Gastrocnemius medialis (tissue), 4 donors: ENCODE measurements at regions not wholly inside any gene's neighbourhood (a gene's known extent, or its start where the extent isn't known, plus 50 kb on each side); places are given as distances from the start of the nearest gene placed in this dataset.

Experiments
- POLR2A ChIP-seq, 2 donors: fragments of 450-650 bp; IDR thresholded peaks; one replicate each; pipeline ENCODE4 v1.6.1; 2017; ENCODE audit warnings: antibody characterized with exemption in 2 of 2, mild to moderate bottlenecking in 2 of 2, moderate library complexity in 2 of 2
- TF ChIP-seq, protein P1 (sequence below), 5 experiments: fragments of 450-650 bp in 3 of 5; fragments of 200-600 bp in 2 of 5; sonication (generic) in 2 of 5; IDR thresholded peaks in 4 of 5; conservative IDR thresholded peaks in 1 of 5; 1 replicate in 4 of 5; 2 replicates in 1 of 5; pipeline ENCODE4 v1.5.1; 2016 to 2019; ENCODE audit warnings: antibody characterized with exemption in 5 of 5, mild to moderate bottlenecking in 3 of 5, moderate library complexity in 3 of 5

DNA sequence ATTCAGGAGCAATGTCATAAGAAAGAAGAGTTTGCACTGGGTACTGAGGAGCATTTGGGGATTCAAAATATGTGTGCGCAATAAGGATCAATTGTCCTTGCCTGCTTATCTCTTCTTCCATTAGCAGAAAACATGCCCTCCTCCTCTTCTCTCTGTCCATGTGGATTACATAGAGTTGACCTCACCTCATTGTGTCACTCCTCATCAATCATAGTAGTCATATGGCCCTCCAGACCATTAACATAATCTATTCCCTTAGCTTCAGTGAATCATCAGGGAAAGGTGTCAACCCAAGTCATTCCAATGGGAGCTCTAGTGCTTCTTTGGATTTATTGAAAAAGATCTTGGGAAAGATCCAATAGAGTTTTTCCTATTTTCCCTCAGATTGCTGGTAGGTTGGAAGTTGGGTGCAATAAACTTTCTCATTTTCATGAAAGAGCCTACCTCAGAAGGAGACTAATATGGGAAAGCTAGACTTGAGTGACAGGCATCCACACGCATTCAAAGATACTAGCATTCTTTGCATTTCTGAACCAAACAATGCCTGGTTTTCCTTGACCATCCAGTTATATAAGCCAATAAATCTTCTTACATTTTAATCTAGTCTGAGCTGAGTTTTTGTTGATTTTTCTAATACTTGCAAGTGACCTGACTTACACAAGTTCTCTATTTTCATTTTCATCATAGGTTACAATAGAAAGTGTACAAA lies 71.5 kb upstream of the FAM13C start:
- TF ChIP-seq, protein P1, sequence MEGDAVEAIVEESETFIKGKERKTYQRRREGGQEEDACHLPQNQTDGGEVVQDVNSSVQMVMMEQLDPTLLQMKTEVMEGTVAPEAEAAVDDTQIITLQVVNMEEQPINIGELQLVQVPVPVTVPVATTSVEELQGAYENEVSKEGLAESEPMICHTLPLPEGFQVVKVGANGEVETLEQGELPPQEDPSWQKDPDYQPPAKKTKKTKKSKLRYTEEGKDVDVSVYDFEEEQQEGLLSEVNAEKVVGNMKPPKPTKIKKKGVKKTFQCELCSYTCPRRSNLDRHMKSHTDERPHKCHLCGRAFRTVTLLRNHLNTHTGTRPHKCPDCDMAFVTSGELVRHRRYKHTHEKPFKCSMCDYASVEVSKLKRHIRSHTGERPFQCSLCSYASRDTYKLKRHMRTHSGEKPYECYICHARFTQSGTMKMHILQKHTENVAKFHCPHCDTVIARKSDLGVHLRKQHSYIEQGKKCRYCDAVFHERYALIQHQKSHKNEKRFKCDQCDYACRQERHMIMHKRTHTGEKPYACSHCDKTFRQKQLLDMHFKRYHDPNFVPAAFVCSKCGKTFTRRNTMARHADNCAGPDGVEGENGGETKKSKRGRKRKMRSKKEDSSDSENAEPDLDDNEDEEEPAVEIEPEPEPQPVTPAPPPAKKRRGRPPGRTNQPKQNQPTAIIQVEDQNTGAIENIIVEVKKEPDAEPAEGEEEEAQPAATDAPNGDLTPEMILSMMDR (IDR thresholded peaks at IDR 0.05 in 4 of 5, conservative IDR thresholded peaks at IDR 0.05 in 1 of 5), result no peak
- no peak for TF ChIP-seq POLR2A (IDR thresholded peaks at IDR 0.05)
